ENCODE measurements at regions not wholly inside any gene's neighbourhood (a gene's known extent, or its start where the extent isn't known, plus 50 kb on each side); places are given as distances from the start of the nearest gene placed in this dataset.

DNA sequence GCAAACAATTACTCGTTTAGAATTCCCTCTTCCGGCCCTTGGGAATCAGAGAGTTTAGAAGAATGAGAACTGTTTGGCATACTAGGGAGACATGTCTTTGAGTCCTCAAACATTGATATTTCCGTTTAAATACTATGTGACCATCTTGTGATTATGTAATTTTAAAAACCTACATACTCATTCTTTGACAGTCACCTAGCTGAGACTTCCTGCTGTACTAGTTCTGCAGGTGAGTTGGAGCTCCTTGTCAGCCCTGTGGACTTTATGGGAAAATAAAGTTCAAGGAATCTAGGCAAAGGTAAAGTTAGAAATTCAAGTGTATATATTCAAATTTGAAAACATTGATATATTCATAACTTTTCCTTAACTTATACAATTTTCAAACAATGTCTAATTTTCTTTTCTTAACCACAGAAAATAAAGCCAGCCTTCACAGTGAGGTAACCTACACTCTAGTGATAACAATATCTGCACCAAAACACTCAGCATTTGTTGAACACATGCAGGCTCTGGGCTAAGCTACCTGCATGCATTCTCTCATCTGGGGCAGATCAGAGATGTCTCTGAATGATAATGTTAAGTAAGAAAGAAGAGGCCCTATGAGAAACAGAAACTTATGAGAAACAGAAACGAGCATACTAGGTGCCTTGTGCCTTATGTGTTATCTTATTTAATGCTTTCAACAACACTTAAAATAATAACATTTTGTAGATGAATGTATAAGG lies 67.0 kb upstream of the BACE2 start:
- H3K27me3 ChIP-seq (ENCODE audit: control insufficient read depth in 2 of 2, insufficient read depth in 2 of 2, low read length in 2 of 2), result no peaks in the 10 kb centered on the region
- H3K27ac ChIP-seq (ENCODE audit: low read depth in 1 of 2, low read length in 2 of 2), result no peak overlapping the region
- H2AFZ ChIP-seq (ENCODE audit: insufficient read depth, low read depth, low read length, poor library complexity, severe bottlenecking), result no peak overlapping the region
- Mint-ChIP-seq H3K27ac (no peak overlapping the region), H3K36me3 (no peaks in the 10 kb centered on the region), H3K4me3 (no peak overlapping the region), H3K27me3 (ENCODE audit: low read depth in 3 of 3) (peaks cover 3 to 5% (median 3%) of the 10 kb centered on the region in 3 donors), H3K4me1 (peaks cover 12% of the 10 kb centered on the region), H3K9me3 (peaks cover 0 to 6% (median 2%) of the 10 kb centered on the region in 7 donors)
- H4K20me1 ChIP-seq (ENCODE audit: insufficient read depth, low read length), result no peaks in the 10 kb centered on the region
- no peak for TF ChIP-seq CTCF (IDR thresholded peaks at IDR 0.05)
- no peak overlapping the region for H3K9ac ChIP-seq (ENCODE audit: insufficient read depth, low read length, poor library complexity, severe bottlenecking)
- H3K4me3 ChIP-seq (replicated peaks in 1 of 3; ENCODE audit: low read depth in 2 of 3, low read length in 3 of 3), result no peak overlapping the region
- H3K4me1 ChIP-seq (ENCODE audit: control insufficient read depth in 1 of 2, insufficient read depth in 2 of 2, low read length in 2 of 2), result peaks cover 6% of the 10 kb centered on the region in 2 donors
- WGBS (ENCODE audit: insufficient coverage), result no CpG with 5 or more reads among the region's 4 CpGs
- no peaks in the 10 kb centered on the region for H3K79me2 ChIP-seq (ENCODE audit: insufficient read depth, low read length)
- peaks cover 0 to 4% of the 10 kb centered on the region in 2 donors for H3K9me3 ChIP-seq (replicated peaks in 1 of 2; ENCODE audit: control insufficient read depth in 1 of 2, insufficient read depth in 1 of 2, low read length in 2 of 2)
- no peak overlapping the region for H3K4me2 ChIP-seq (replicated peaks; ENCODE audit: extremely low read depth, low read length, poor library complexity, severe bottlenecking)
- intact Hi-C loops (cut with micrococcal nuclease), result no loop called here
- no peaks in the 10 kb centered on the region for H3K36me3 ChIP-seq (replicated peaks in 1 of 2; ENCODE audit: control insufficient read depth in 1 of 2, insufficient read depth in 2 of 2, low read length in 2 of 2)
- DNase-seq, result no peak

- Histone ChIP-seq H4K20me1 (ENCODE audit: insufficient read depth, low read length) (no peaks in the 10 kb centered on the region), H3K36me3 (replicated peaks in 1 of 2; ENCODE audit: control insufficient read depth in 1 of 2, insufficient read depth in 2 of 2, low read length in 2 of 2) (no peaks in the 10 kb centered on the region), H3K27ac (ENCODE audit: low read depth in 1 of 2, low read length in 2 of 2) (no peak overlapping the region), H3K9ac (ENCODE audit: insufficient read depth, low read length, poor library complexity, severe bottlenecking) (no peak overlapping the region), H3K4me3 (replicated peaks in 1 of 3; ENCODE audit: low read depth in 2 of 3, low read length in 3 of 3) (no peak overlapping the region), H3K4me2 (replicated peaks; ENCODE audit: extremely low read depth, low read length, poor library complexity, severe bottlenecking) (no peak overlapping the region), H3K9me3 (replicated peaks in 1 of 2; ENCODE audit: control insufficient read depth in 1 of 2, insufficient read depth in 1 of 2, low read length in 2 of 2) (peaks cover 0 to 4% of the 10 kb centered on the region in 2 donors), H3K79me2 (ENCODE audit: insufficient read depth, low read length) (no peaks in the 10 kb centered on the region), H3K27me3 (ENCODE audit: control insufficient read depth in 2 of 2, insufficient read depth in 2 of 2, low read length in 2 of 2) (no peaks in the 10 kb centered on the region), H3K4me1 (ENCODE audit: control insufficient read depth in 1 of 2, insufficient read depth in 2 of 2, low read length in 2 of 2) (peaks cover 6% of the 10 kb centered on the region in 2 donors), H2AFZ (ENCODE audit: insufficient read depth, low read depth, low read length, poor library complexity, severe bottlenecking) (no peak overlapping the region)
- Mint-ChIP-seq H3K36me3 (no peaks in the 10 kb centered on the region), H3K27me3 (ENCODE audit: low read depth in 3 of 3) (no peaks in the 10 kb centered on the region), H3K4me3 (no peak overlapping the region), H3K9me3 (peaks cover 0 to 6% (median 2%) of the 10 kb centered on the region in 7 donors), H3K4me1 (peaks cover 8% of the 10 kb centered on the region), H3K27ac (no peak overlapping the region)
- intact Hi-C loops (cut with micrococcal nuclease), result no loop called here
- TF ChIP-seq CTCF (IDR thresholded peaks at IDR 0.05), result no peak
- 0% methylated on average over 4 of the region's 6 CpGs for WGBS (ENCODE audit: insufficient coverage)
- DNase-seq, result peak in 1 of 3 donors; percentile 7
These were observed 65.7 kb upstream of the BACE2 start for GRCh38 chr21:41102281-41102680.
